ENCODE measurements at regions not wholly inside any gene's neighbourhood (a gene's known extent, or its start where the extent isn't known, plus 50 kb on each side); places are given as distances from the start of the nearest gene placed in this dataset.

GRCh38 chrX:9301836-9302235 is 163.0 kb upstream of the TBL1X start:
- TF ChIP-seq, protein P1, sequence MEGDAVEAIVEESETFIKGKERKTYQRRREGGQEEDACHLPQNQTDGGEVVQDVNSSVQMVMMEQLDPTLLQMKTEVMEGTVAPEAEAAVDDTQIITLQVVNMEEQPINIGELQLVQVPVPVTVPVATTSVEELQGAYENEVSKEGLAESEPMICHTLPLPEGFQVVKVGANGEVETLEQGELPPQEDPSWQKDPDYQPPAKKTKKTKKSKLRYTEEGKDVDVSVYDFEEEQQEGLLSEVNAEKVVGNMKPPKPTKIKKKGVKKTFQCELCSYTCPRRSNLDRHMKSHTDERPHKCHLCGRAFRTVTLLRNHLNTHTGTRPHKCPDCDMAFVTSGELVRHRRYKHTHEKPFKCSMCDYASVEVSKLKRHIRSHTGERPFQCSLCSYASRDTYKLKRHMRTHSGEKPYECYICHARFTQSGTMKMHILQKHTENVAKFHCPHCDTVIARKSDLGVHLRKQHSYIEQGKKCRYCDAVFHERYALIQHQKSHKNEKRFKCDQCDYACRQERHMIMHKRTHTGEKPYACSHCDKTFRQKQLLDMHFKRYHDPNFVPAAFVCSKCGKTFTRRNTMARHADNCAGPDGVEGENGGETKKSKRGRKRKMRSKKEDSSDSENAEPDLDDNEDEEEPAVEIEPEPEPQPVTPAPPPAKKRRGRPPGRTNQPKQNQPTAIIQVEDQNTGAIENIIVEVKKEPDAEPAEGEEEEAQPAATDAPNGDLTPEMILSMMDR (IDR thresholded peaks at IDR 0.05) = no peak
- no peak for TF ChIP-seq POLR2A (IDR thresholded peaks at IDR 0.05)
